ENCODE measurements at regions not wholly inside any gene's neighbourhood (a gene's known extent, or its start where the extent isn't known, plus 50 kb on each side); places are given as distances from the start of the nearest gene placed in this dataset.

DNA sequence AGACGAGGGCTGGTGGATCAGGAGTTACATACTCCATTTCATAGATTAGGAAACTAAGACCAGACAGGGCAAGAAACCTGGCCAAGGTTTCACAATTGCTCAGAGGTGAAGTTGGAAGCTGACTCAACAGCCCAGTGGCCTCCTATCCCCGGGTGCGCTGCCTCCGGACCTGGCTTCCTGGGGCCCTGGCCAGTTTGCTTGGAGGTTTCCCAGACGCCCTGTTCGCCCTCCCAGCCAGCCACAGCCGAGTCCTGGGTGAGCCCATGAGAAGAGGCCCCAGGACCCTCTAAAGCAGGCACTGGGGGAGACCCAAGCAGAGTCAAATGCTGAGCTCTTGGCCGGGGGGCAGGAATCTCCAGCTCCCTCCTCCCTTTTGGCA lies 180.1 kb downstream of the ZBTB18 start:
- TF ChIP-seq SP1 (IDR thresholded peaks at IDR 0.05) = no peak
- no peak for TF ChIP-seq CTBP1 (IDR thresholded peaks at IDR 0.05; ENCODE audit: borderline replicate concordance)
- no peak for TF ChIP-seq NFRKB (IDR thresholded peaks at IDR 0.05)
